ENCODE measurements at regions not wholly inside any gene's neighbourhood (a gene's known extent, or its start where the extent isn't known, plus 50 kb on each side); places are given as distances from the start of the nearest gene placed in this dataset.

DNA sequence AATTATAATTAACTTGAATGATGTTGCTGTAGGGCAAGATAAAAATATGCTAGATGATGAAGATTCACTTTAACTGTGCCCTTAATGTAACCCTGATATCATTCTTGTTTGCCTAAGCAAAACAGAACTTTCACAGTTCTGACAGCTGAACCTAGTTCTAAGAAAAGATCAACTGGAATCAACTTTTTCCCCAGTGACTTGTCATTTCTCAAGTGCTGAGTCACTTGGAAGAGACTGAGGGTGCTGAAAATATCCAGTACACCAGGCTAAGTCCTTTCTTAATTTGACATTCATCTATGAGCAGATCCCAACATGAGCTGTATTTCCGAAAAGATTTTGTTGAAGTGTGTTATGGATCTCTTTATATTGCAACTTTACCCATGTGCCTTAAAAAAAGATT, 140.4 kb downstream of the MID1IP1 start:
- TF ChIP-seq, protein P1, sequence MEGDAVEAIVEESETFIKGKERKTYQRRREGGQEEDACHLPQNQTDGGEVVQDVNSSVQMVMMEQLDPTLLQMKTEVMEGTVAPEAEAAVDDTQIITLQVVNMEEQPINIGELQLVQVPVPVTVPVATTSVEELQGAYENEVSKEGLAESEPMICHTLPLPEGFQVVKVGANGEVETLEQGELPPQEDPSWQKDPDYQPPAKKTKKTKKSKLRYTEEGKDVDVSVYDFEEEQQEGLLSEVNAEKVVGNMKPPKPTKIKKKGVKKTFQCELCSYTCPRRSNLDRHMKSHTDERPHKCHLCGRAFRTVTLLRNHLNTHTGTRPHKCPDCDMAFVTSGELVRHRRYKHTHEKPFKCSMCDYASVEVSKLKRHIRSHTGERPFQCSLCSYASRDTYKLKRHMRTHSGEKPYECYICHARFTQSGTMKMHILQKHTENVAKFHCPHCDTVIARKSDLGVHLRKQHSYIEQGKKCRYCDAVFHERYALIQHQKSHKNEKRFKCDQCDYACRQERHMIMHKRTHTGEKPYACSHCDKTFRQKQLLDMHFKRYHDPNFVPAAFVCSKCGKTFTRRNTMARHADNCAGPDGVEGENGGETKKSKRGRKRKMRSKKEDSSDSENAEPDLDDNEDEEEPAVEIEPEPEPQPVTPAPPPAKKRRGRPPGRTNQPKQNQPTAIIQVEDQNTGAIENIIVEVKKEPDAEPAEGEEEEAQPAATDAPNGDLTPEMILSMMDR (IDR thresholded peaks at IDR 0.05): no peak
- no peak for TF ChIP-seq POLR2A (IDR thresholded peaks at IDR 0.05)

All from body of pancreas (tissue), 4 donors.